SK-MEL-5 (cell line): ENCODE measurements at regions not wholly inside any gene's neighbourhood (a gene's known extent, or its start where the extent isn't known, plus 50 kb on each side); places are given as distances from the start of the nearest gene placed in this dataset.

Source experiments
- DNase-seq: peaks from one replicate; pipeline ENCODE4 v3.0.0-alpha.2; 2016; ENCODE audit warnings: low read depth, low spot score
- in situ Hi-C: cut with HindIII; loops from 2 replicates; pipeline ENCODE4 v1.10.0; 2016; ENCODE audit warnings: low sequenced_read_pairs, high pct_unique_total_duplicates, low pct_unique_long_range_greater_than_20kb

GRCh38 chr20:60240986-60241385, 282.8 kb downstream of the CDH26 start:
- no peak for DNase-seq
- in situ Hi-C loops: no loop called here

- in situ Hi-C loops: no loop called here
- no peak for DNase-seq
Measured at GRCh38 chr20:60242836-60243505, 284.7 kb downstream of the CDH26 start.

GRCh38 chr20:60244373-60245146, 286.3 kb downstream of the CDH26 start:
- in situ Hi-C loops: no loop called here
- no peak for DNase-seq

- in situ Hi-C loops: no loop called here
- DNase-seq: no peak
Measured at GRCh38 chr20:60246751-60247150, 288.5 kb downstream of the CDH26 start.

- in situ Hi-C loops: no loop called here
- DNase-seq: no peak
Measured at GRCh38 chr20:60249436-60249835, 291.2 kb downstream of the CDH26 start.

GRCh38 chr20:60250251-60250650, 292.0 kb downstream of the CDH26 start:
- in situ Hi-C loops: no loop called here
- DNase-seq: no peak

- in situ Hi-C loops: no loop called here
- no peak for DNase-seq
Measured at GRCh38 chr20:60252866-60253265, 294.6 kb downstream of the CDH26 start.

- in situ Hi-C loops: no loop called here
Measured at GRCh38 chr20:60253471-60253870, 295.2 kb downstream of the CDH26 start.

GRCh38 chr20:60254901-60255411, 296.7 kb downstream of the CDH26 start:
- in situ Hi-C loops: no loop called here
- DNase-seq: peak; percentile 29

More at GRCh38 chr20:60253471-60253870, 295.2 kb downstream of the CDH26 start:
- no peak for DNase-seq

- no peak for DNase-seq
- in situ Hi-C loops: no loop called here
Measured at GRCh38 chr20:60255415-60255814, 297.2 kb downstream of the CDH26 start.

- in situ Hi-C loops: no loop called here
Measured at GRCh38 chr20:60255866-60256265, 297.6 kb downstream of the CDH26 start.

GRCh38 chr20:60256811-60257210, 298.6 kb downstream of the CDH26 start:
- in situ Hi-C loops: no loop called here
- DNase-seq: no peak

More at GRCh38 chr20:60255866-60256265, 297.6 kb downstream of the CDH26 start:
- DNase-seq: no peak

GRCh38 chr20:60257671-60258070, 299.4 kb downstream of the CDH26 start:
- in situ Hi-C loops: no loop called here
- no peak for DNase-seq

- no peak for DNase-seq
- in situ Hi-C loops: no loop called here
Measured at GRCh38 chr20:60258255-60258863, 300.1 kb downstream of the CDH26 start.

- in situ Hi-C loops: no loop called here
Measured at GRCh38 chr20:60261333-60261732, 303.1 kb downstream of the CDH26 start.

GRCh38 chr20:60262967-60263603, 304.9 kb downstream of the CDH26 start:
- in situ Hi-C loops: no loop called here
- peak; percentile 62 for DNase-seq

More at GRCh38 chr20:60261333-60261732, 303.1 kb downstream of the CDH26 start:
- DNase-seq: no peak

GRCh38 chr20:60263725-60264709, 305.8 kb downstream of the CDH26 start:
- in situ Hi-C loops: no loop called here

More at GRCh38 chr20:60263725-60264709, 305.8 kb downstream of the CDH26 start:
- no peak for DNase-seq
